HUES64 (cell line): ENCODE measurements at regions not wholly inside any gene's neighbourhood (a gene's known extent, or its start where the extent isn't known, plus 50 kb on each side); places are given as distances from the start of the nearest gene placed in this dataset.
"Not testable (repeated sequence)": the region's sequence is repeated elsewhere in the genome, so short reads cannot be mapped to it uniquely, and the experiment has no call there.

Experiments used
- H3K27ac ChIP-seq: 2 replicates; pipeline ENCODE4 v1.7.0; 2013; ENCODE audit warnings: low read depth, low read length, inconsistent platforms
- H3K27me3 ChIP-seq: 2 replicates; pipeline ENCODE4 v1.6.1; 2013; ENCODE audit warnings: mild to moderate bottlenecking, low read length; ENCODE audit not compliant: insufficient read depth
- H3K36me3 ChIP-seq: 2 replicates; pipeline ENCODE4 v1.6.1; 2013; ENCODE audit warnings: mild to moderate bottlenecking, low read length; ENCODE audit not compliant: insufficient read depth
- H3K4me1 ChIP-seq: 2 replicates; pipeline ENCODE4 v1.6.1; 2013; ENCODE audit warnings: mild to moderate bottlenecking, low read length, moderate library complexity; ENCODE audit not compliant: insufficient read depth
- H3K4me3 ChIP-seq: 2 replicates; pipeline ENCODE4 v1.5.1; 2013; ENCODE audit warnings: mild to moderate bottlenecking, low read length, moderate library complexity
- H3K9ac ChIP-seq: 2 replicates; pipeline ENCODE4 v1.6.1; 2013; ENCODE audit warnings: mild to moderate bottlenecking, low read depth, low read length
- H3K9me3 ChIP-seq: 2 replicates; pipeline ENCODE4 v1.6.1; 2013; ENCODE audit warnings: low read depth, low read length; ENCODE audit not compliant: insufficient read depth
- WGBS: fragments of 150-250, 120-280 bp; methylation state at CpG from one replicate; pipeline ENCODE4 v1.1.7; 2013; ENCODE audit warnings: missing lambda C conversion rate; 5-methylcytosine and 5-hydroxymethylcytosine counted together

- H3K36me3 ChIP-seq: no peaks in the 10 kb centered on the region
- no peaks in the 10 kb centered on the region for H3K4me1 ChIP-seq
- H3K27me3 ChIP-seq: no peaks in the 10 kb centered on the region
- no peak overlapping the region for H3K4me3 ChIP-seq
- H3K9ac ChIP-seq: no peak overlapping the region
- H3K9me3 ChIP-seq: peaks cover 22% of the 10 kb centered on the region
- H3K27ac ChIP-seq: no peak overlapping the region
- WGBS: 75% methylated on average over 2 of the region's 2 CpGs
Measured at GRCh38 chrX:1053072-1053471, 159.4 kb downstream of the CRLF2 start.

DNA sequence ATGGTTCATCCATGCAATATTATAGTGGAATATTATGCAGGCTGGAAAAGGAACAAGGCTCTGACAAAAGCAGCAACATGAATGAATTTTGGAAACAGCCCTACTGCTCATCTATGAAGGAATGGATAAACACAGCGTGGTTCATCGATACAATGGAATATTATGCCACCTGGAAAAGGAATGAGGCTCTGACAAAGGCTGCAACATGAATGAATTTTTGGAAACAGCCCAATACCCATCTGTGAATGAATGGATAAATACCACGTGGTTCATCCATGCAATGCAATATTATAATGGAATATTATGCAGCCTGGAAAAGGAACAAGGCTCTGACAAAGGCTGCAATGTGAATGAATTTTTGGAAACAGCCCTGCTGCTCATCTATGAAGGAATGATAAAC lies 160.4 kb downstream of the CRLF2 start:
- Histone ChIP-seq H3K9me3 (peaks cover 22% of the 10 kb centered on the region), H3K4me1 (no peaks in the 10 kb centered on the region), H3K36me3 (no peaks in the 10 kb centered on the region), H3K27me3 (no peaks in the 10 kb centered on the region), H3K9ac (no peak overlapping the region), H3K4me3 (no peak overlapping the region), H3K27ac (no peak overlapping the region)
- 98% methylated on average over 3 of the region's 3 CpGs for WGBS

DNA sequence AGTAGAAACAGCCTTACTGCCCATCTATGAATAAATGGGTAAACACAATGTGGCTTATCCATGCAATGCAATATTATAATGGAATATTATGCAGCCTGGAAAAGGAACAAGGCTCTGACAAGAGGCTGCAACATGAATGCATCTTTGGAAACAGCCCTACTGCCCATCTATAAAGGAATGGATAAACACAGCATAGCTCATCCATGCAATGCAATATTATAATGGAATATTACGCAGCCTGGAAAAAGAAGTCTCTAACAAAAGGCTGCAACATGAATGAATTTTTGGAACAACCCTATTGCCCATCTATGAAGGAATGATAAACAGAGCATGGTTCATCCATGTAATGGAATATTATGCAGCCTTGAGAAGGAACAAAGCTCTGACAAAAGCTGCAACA lies 161.0 kb downstream of the CRLF2 start:
- no peak overlapping the region for H3K27ac ChIP-seq
- 100% methylated on average over 1 of the region's 1 CpG for WGBS

DNA sequence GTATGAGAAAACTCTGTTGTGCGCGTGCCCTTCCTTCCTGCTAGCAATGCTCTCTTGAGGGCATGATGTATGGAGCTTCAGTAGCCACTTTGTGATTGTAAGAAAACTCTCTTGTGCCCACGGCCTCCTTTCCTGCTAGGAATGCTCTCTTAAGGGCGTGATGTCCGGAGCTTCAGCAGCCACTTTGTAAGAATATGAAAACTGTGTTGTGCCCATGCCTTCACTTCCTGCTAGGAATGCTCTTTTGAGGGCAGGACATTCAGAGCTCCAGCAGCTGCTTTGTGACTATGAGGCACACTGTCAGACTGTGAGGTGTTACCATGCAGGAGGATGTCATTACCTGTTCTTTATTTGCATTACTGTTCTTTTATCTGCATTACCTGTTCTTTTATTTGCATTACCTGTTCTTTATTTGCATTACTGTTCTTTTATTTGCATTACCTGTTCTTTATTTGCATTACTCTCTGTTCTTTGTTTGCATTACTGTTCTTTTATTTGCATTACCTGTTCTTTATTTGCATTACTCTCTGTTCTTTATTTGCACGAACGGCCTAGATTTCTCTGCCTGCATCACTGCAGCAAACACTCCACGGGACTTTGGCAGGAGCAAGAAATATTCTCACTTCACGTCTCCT lies 166.7 kb downstream of the CRLF2 start:
- no peak overlapping the region for H3K4me3 ChIP-seq
- H3K9ac ChIP-seq: no peak overlapping the region
- no peaks in the 10 kb centered on the region for H3K4me1 ChIP-seq
- 93% methylated on average over 8 of the region's 9 CpGs for WGBS
- no peaks in the 10 kb centered on the region for H3K36me3 ChIP-seq
- no peaks in the 10 kb centered on the region for H3K27me3 ChIP-seq
- H3K27ac ChIP-seq: no peak overlapping the region
- H3K9me3 ChIP-seq: peaks cover 8% of the 10 kb centered on the region

More for the DNA sequence above, 161.0 kb downstream of the CRLF2 start:
- Histone ChIP-seq H3K9ac (no peak overlapping the region), H3K27me3 (no peaks in the 10 kb centered on the region), H3K36me3 (no peaks in the 10 kb centered on the region), H3K4me3 (no peak overlapping the region), H3K4me1 (no peaks in the 10 kb centered on the region), H3K9me3 (peaks cover 22% of the 10 kb centered on the region)

DNA sequence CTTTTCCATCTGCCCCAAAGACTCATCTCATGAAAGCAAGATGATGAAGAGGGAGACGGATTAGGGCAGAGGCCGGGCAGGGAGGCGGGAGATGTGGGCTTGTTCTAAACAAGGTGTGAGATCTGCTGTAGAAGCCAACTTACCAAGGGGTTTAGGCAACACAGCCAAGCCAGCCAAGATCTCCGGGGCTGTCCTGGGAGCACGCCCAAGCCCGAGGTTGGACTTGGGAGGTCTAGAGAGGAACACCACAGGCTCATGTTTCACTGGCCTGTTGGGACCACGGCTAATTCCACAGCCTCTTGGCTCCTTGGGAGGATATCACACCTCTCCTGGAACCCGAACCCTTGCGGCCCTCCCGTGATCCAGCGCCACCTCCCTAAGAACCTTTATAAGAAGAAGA lies 171.4 kb downstream of the CRLF2 start:
- H3K4me1 ChIP-seq: no peaks in the 10 kb centered on the region
- no peaks in the 10 kb centered on the region for H3K27me3 ChIP-seq
- H3K9me3 ChIP-seq: peaks cover 19% of the 10 kb centered on the region
- H3K27ac ChIP-seq: no peak overlapping the region
- no peaks in the 10 kb centered on the region for H3K36me3 ChIP-seq
- H3K4me3 ChIP-seq: no peak overlapping the region
- no peak overlapping the region for H3K9ac ChIP-seq
- WGBS: 92% methylated on average over 10 of the region's 11 CpGs

DNA sequence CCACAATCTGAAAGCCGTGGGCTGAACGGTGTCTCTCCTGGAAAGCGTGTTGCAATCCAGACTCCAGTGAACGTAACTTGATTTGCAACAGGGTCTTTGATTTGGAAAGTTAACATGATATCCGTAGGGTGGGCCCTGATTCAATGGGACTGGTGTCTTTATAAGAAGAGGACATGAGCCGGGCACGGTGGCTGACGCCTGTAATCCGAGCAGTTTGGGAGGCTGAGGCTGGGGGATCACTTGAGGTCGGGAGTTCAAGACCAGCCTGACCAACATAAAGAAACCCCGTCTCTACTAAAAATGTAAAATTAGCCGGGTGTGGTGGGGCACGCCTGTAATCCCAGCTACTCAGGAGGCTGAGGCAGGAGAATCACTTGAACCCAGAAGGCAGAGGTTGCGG lies 176.5 kb downstream of the CRLF2 start:
- 95% methylated on average over 14 of the region's 14 CpGs for WGBS
- H3K36me3 ChIP-seq, H3K27me3 ChIP-seq, H3K27ac ChIP-seq, H3K4me1 ChIP-seq, H3K4me3 ChIP-seq, H3K9ac ChIP-seq: not testable (repeated sequence)
- peaks cover 10% of the 10 kb centered on the region for H3K9me3 ChIP-seq

DNA sequence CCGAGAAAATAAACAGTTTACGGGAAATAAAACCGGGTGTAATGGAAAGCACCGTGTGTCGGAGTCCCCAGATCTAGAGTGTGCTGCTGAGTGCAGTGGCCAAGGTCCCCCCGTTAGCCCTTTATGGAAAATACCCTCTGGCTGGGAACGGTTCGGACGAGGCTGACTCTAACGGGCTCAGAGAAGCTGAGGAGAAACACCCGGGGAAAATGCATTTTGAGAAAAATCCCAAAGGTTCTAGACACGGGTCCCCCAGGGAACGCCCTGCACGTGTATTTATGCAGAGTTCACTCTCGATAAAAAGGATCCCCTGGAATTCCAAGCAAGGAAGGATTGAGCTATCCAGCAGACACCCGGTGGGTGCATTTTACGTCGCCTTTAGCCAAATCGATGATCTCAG lies 177.2 kb downstream of the CRLF2 start:
- no peaks in the 10 kb centered on the region for H3K4me1 ChIP-seq
- H3K27me3 ChIP-seq: no peaks in the 10 kb centered on the region
- no peak overlapping the region for H3K4me3 ChIP-seq
- WGBS: 81% methylated on average over 19 of the region's 19 CpGs
- no peak overlapping the region for H3K9ac ChIP-seq
- peaks cover 10% of the 10 kb centered on the region for H3K9me3 ChIP-seq
- H3K27ac ChIP-seq: no peak overlapping the region
- H3K36me3 ChIP-seq: no peaks in the 10 kb centered on the region

DNA sequence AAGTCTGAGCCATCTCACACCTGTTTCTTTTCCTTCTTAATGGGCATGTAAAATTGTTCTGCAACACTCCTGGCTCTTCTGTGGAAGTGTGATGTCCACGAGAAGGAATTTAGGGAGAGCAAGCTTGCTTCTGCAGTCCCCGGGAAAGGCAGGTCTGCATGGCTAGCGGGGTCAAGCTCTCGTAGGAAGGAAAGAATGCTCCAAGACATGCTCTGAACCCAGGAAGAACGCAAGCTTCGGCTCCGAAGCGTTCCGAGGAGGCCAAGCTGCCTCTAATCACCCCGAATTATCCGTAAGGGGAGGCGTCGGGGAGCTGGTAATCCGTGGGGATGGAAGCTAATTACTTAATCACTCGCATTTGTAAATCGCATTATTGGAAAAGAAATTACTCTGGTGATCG lies 177.7 kb downstream of the CRLF2 start:
- WGBS: 91% methylated on average over 17 of the region's 17 CpGs
- Histone ChIP-seq H3K27ac (no peak overlapping the region), H3K36me3 (no peaks in the 10 kb centered on the region), H3K9ac (no peak overlapping the region), H3K27me3 (no peaks in the 10 kb centered on the region), H3K4me3 (no peak overlapping the region), H3K4me1 (no peaks in the 10 kb centered on the region), H3K9me3 (peaks cover 10% of the 10 kb centered on the region)

- Histone ChIP-seq H3K4me1 (no peaks in the 10 kb centered on the region), H3K36me3 (no peaks in the 10 kb centered on the region), H3K9me3 (no peaks in the 10 kb centered on the region), H3K27me3 (no peaks in the 10 kb centered on the region), H3K27ac (no peak overlapping the region), H3K9ac (no peak overlapping the region), H3K4me3 (no peak overlapping the region)
- WGBS: 92% methylated on average over 38 of the region's 38 CpGs
Measured at GRCh38 chrX:1031521-1032430, 180.7 kb downstream of the CRLF2 start.

DNA sequence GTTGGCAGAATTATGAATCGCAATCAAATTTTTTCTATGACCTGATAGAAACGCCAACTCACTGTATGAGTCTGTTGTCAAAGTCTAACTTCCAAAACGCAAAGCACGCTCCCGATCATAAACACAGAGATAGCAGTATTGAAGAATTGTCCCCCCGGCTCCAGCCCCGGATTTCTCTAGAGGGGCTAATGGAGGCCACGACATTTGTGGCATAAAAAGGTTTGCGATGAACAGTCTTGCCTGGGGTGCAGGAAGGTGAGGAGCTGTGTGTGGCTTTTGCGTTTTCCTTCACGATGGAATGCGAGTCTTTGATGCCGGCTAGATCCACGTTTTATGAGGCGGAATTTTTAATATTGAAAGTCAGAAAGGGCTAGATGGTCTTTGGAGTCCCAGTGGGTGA lies 183.0 kb downstream of the CRLF2 start:
- 89% methylated on average over 15 of the region's 15 CpGs for WGBS
- Histone ChIP-seq H3K27ac (no peak overlapping the region), H3K9ac (no peak overlapping the region), H3K36me3 (no peaks in the 10 kb centered on the region), H3K27me3 (no peaks in the 10 kb centered on the region), H3K4me1 (no peaks in the 10 kb centered on the region), H3K4me3 (no peak overlapping the region), H3K9me3 (no peaks in the 10 kb centered on the region)

DNA sequence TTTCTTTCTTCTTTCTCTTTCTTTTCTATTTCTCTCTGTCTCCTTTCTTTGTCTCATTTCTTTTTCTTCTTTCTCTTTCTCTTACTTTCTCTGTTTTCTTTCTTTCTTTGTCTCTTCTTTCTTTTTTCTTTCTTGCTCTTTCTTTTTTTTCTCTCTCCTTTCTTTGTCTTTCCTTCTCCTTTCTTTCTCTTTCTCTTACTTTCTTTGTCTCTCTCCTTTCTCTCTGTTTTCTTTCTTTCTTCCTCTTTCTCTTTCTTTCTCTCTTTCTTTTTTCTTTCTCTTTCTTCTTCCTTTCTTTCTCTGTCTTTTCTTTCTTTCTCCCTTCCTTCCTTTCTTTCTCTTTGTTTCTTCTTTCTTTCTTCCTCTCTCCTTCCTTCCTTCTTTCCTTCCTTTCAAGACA lies 184.8 kb downstream of the CRLF2 start:
- H3K9ac ChIP-seq: no peak overlapping the region
- H3K4me1 ChIP-seq: no peaks in the 10 kb centered on the region
- no peak overlapping the region for H3K27ac ChIP-seq
- no peaks in the 10 kb centered on the region for H3K27me3 ChIP-seq
- no peaks in the 10 kb centered on the region for H3K36me3 ChIP-seq
- no peaks in the 10 kb centered on the region for H3K9me3 ChIP-seq
- no peak overlapping the region for H3K4me3 ChIP-seq
